GM12872 (cell line): ENCODE measurements at regions not wholly inside any gene's neighbourhood (a gene's known extent, or its start where the extent isn't known, plus 50 kb on each side); places are given as distances from the start of the nearest gene placed in this dataset.

ENCODE experiments used
- TF ChIP-seq, protein P1 (sequence below): IDR thresholded peaks from 3 replicates; pipeline ENCODE4 v1.5.1; 2011; ENCODE audit warnings: low read depth, mild to moderate bottlenecking, low read length, moderate library complexity; ENCODE audit not compliant: insufficient read depth

- TF ChIP-seq, protein P1, sequence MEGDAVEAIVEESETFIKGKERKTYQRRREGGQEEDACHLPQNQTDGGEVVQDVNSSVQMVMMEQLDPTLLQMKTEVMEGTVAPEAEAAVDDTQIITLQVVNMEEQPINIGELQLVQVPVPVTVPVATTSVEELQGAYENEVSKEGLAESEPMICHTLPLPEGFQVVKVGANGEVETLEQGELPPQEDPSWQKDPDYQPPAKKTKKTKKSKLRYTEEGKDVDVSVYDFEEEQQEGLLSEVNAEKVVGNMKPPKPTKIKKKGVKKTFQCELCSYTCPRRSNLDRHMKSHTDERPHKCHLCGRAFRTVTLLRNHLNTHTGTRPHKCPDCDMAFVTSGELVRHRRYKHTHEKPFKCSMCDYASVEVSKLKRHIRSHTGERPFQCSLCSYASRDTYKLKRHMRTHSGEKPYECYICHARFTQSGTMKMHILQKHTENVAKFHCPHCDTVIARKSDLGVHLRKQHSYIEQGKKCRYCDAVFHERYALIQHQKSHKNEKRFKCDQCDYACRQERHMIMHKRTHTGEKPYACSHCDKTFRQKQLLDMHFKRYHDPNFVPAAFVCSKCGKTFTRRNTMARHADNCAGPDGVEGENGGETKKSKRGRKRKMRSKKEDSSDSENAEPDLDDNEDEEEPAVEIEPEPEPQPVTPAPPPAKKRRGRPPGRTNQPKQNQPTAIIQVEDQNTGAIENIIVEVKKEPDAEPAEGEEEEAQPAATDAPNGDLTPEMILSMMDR = no peak
Observed at GRCh38 chr2:168300460-168300859, 53.1 kb upstream of the STK39 start.

GRCh38 chr2:168304024-168304681 is 56.8 kb upstream of the STK39 start:
- TF ChIP-seq, protein P1 = no peak

GRCh38 chr2:168307379-168307778 is 60.0 kb upstream of the STK39 start:
- TF ChIP-seq, protein P1 = no peak

- TF ChIP-seq, protein P1 = no peak
Observed at GRCh38 chr2:168310580-168310979, 63.2 kb upstream of the STK39 start.

DNA sequence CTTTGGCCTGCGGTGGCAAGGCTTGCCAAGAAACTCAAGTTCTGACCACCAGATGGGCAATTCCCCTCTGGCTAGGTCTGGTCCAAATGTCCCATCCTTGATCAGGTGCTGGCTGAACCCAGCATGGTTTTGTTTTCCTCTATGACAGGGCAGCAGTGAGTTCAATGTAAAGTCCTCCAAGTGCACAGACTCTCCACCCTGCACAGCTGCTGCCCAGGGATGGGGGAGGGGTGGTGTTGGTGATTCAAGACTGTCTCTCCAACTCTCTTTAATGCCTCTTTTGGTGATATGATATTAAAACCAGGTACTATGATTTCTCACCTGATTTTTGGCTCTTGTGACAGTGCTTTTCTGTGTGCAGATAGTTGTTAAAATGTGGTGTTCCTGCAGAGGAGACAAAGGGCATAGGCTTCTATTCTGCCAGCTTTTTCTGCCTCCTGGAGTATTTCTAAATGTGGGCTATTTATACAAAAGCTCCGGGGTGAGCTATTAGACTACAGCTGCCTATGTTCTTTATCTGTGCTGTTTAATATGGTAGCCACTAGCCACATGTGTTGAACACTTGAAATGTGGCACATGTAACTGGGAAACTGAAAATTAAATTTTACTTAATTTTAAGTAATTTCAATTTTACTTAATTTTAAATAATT is 64.0 kb upstream of the STK39 start:
- TF ChIP-seq, protein P1 = no peak

GRCh38 chr2:168312036-168312822 is 64.8 kb upstream of the STK39 start:
- TF ChIP-seq, protein P1 = no peak

DNA sequence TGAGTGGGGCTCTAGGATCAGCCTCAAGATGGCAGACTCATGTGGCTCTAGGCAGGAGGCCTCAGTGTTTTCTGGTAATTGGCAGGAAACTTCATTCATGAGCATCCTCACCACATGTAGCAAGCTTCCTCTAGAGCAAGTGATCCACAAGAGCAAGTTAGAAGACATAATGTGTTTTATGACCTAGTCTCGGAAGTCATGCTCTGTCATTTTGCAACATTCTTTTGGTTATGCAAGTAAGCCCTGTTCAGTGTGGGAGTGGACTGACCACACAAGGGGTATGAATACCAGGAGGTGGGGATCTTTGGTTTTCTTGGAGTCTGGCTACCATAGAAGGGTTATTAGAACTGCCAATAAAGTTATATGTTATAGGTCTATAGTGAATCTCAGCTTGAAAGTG is 66.8 kb upstream of the STK39 start:
- TF ChIP-seq, protein P1 = no peak
